Stimulated activated CD4-positive, alpha-beta T cell treated with anti-CD3 and anti-CD28 coated beads, TNF-alpha, amount 100 ng/mL, for 1 hour (primary cell): ENCODE measurements at regions not wholly inside any gene's neighbourhood (a gene's known extent, or its start where the extent isn't known, plus 50 kb on each side); places are given as distances from the start of the nearest gene placed in this dataset.

Experiments
- DNase-seq, 3 donors: peaks; one replicate each; pipeline ENCODE4 v3.0.0-alpha.2; 2020; ENCODE audit warnings: low read depth in 3 of 3, low spot score in 1 of 3

DNA sequence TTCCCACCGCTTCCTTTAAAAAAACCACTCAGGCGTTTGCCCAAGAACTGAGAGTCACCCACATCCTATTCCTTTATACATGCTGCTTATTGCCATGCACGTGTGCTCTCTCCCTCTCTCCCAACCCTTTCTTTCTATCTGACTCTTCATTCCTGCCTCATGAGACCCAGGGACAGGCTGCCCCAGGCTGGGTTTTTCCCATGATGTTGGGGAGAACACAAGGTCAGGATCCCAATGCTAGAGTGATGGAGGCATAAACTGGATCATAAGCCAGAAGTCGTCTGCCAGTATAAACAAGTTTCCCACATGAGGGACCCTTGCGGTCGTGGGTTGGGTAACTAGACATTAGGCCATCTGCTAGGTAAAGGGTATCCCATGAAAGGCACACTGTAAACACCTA, 64.9 kb downstream of the CD2 start:
- DNase-seq: no peak

DNA sequence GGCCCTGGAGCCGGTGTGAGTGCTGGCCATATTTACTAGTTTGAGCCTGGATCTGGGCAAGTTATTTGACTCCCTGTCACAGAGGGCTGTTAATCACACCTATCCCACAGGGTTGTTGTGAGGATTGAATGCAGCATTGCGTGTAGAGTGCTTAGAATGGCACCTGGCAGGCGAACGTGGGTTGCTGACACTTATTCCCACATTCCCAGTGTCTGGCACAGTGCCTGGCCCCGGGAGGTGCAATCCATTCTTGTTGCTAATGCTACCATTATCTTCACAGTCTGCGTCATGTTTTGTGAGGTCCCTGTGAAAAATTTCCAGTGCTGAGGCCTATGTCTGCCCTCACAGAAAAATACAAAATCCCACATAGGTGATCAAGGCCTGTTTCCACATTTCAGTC, 66.1 kb downstream of the CD2 start:
- DNase-seq: no peak

DNA sequence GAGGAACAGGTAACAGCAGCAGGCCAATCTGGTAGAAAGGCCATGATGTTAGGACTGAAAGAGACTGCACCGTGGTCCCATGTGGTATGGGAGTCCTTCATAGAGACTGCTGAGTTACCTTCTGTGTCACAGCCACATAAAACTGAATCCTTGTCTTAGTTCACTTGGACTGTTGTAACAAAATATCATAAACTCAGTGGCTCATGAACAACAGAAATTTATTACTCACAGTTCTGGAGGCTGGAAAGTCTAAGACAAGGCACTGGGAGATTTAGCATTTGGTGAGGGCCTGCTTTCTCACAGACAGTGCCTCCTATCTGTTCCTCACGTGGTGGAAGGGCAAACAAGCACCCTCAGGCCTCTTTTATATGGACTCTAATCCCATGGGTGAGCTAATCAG, 67.5 kb downstream of the CD2 start:
- DNase-seq: no peak

DNA sequence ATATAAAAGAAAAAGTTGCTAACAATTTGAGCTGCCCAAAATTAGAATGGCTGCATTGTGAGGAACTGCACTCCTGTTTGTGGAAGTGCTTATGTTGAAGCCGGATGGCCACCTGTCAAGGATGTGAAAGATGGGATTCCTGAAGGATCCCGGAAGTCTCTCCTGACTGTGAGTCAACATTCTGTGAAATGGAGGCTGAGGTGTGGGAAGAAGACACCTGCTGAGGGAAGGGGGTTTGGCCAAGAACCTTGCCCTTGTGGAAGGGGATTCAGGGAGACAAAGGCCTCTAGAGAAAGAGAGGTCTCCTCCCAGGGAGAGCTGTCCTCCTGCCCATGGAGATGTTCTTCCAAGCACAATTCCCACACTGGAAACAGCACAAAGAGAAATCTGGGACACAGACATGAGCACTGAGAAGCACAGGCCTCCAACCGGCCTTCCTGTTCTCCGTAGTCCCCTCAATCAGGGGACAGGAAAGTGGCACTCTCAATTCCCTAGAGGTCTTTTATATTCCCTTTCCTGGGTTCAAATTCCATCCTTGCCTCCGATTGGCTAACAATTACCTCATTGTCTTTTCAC, 70.5 kb downstream of the CD2 start:
- DNase-seq: no peak

DNA sequence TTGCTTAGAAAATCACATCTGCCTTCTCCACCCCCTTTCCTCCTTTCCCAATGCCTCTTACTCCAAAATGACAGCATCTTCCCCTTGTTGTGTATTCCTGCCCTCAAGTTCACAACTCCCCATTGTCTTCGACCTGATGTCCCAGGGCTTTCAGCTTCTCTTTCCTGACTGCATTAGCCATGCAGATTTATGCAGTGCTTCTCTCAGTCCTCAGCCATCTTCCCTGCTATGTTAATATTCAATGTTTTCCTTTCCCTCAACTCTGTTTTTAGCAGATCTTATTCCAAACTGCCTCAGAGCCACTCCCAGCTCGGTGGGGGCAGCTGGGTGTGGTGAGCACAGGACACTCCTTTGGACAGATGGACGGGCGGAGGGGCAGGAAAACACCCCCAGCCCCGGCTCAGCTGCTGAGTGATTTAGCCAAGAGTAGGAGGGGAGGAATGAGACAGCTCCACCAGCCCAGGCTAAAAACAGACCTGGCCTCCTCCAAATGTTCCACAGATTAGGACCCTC, 71.0 kb downstream of the CD2 start:
- no peak for DNase-seq

DNA sequence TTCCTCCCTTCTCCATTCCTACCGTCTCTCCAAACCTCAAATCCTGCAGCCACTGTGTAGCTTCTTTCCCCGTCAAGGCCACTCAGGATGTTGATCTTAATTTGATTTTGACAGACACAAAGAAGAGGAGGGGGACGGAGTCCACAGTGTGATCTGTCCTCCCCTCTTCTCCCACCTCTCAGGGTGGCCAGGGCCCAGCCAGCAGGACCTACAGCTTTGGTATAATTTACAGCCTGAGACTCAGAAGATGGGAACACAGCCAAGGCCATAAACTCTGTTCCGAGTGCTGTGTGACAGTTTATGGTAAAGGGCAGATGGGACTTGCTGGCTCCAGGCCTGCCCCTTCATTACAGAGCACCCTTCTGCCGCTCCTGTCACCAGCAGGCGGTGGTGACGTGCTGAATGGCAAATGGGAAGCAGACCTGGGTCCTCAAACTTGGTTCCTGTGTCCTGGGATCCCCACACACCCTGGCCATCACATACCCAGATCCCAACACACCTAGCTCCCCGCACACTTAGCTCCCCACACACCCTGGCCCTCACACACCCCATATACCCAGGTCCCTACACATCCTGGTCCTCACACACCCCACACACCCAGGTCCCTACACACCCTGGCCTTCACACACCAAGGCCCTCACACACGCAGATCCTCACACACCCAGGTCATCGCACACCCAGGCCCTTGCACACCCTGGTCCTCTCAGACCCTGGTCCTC, 71.6 kb downstream of the CD2 start:
- DNase-seq: no peak

DNA sequence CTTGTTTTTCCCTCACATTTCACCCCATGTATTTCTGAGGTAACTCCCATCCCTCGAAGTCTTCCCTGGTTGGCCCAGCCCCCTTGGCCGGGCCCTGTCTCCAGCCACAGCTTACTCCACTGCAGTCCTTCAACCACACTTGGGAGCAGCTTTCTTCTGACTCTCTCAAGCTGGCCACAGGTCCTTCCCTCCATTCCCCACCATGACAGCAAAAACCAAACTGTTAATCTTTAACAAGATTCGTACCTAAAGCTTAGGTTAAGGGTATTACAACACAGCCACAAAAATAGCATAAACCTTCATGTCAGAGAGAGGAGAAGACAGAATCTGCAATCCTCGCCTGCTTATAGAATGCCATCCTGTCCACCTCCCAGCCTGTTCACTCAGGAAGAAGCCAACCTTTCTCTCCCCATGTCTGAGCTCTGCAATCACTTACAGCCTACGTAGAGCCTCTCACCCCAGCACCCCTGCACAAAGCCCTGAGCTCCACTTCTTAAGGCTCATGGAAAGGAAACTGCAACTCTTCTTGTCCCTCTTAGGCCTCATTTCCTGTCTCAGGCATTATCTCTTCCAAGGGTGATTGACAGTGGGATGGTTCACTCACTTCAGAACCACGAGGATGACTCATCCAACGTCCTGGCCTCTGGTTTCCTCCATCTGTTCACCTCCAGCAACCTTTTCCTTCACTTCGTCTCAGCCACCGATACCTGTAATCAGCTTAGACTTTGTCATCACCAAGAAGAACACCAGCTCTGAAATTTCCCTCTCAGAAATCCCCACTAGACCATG, 72.8 kb downstream of the CD2 start:
- peak in 1 of 3 donors; percentile 32 for DNase-seq

DNA sequence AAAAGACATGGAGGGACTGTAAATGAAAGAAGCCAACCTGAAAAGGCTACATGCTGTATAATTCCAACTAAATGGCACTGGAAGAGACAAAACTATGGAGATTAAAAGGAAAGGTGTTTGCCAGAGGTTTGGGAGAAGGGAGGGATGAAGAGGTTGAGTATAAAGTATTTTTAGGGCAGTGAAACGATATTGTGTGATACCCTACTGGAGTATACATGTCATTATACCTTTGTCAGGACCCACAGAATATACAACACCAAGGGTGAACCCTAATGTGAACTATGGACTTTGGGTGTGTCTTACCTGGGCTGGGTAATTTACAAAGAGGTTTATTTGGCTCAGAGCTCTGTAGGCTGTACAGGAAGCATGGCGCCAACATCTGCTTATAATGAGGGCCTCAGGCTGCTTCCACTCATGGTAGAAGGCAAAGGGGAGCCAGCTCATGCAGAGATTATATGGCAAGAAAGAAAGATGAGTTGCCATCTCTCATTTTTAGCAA, 73.4 kb downstream of the CD2 start:
- DNase-seq: no peak

DNA sequence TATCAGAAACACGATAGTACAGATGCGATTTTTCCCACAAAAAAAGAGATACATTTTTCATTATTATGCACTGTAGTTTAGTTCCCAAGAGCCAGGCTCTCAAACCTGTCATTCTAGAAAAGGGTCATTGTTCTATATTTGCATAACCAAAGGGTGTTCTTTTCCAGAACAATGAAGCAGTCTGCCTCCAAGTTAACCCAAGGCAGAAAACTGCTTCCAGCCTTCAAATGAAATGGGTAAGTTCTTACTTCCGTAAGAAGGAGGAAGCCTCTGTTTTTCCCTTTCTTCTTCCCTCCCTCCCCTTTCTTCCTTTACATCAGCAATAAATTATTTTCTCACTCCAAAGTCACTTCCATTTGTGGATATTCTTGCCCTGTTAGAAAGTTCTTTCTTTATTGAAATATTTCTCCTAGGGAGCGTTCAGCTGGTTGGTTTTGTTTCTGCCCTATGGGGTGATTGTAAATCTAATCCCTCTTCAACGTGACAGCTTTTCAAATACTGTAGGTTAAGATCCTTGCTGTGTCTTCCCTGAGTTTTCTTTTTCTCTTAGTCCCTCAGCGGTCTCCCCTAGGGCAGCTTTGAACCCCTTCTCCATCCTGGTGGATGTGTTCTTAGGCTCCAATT, 77.3 kb upstream of the PTGFRN start:
- DNase-seq: no peak

DNA sequence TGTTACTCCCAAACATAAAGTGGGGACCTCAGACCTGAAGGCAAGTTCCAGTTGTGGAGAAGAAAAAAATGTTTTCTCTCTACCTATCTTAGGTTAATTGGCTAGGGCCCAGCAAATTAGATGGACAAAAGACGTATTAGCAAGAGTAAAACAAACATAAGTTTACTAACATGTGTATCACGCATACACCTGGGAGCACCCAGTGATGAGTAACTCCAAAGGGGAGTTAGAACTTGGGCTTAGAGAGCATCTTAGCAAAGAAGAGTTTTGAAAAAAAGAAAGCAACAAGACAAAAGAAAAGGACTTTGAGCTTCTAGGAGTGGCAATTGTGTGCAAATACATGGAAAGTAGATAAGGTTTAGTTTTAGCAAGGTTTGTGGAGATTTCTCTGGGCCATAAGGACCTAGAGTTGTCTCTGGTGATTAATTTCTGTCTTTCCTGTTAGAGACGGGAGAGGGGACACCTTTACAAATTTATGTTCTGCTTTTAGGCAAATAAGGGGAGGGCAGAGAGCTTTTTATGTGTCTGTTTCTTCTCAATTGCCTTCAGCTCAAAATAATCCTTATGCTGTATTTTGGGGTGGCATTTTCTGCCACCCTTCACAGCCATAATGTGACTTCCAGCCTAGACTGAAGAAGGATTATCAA, 76.7 kb upstream of the PTGFRN start:
- no peak for DNase-seq

DNA sequence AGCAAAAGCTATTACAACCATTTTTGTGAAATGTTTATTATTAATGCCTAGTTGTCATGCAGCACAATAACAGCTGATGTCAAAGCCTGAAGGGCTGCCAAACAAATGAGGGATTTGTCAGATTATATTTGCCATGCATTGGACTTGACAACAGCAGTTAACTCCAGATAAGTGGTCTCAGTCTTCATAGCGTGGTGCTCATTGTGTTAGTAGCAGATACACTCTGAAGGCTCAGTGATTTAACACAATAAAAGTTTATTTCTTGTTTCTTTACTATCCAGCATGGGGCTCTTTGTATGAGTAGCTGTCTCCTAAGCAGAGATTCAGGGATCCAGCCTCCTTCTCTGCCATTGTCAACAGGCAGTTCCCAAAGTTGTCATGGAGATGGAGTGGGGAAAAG, 76.0 kb upstream of the PTGFRN start:
- no peak for DNase-seq

DNA sequence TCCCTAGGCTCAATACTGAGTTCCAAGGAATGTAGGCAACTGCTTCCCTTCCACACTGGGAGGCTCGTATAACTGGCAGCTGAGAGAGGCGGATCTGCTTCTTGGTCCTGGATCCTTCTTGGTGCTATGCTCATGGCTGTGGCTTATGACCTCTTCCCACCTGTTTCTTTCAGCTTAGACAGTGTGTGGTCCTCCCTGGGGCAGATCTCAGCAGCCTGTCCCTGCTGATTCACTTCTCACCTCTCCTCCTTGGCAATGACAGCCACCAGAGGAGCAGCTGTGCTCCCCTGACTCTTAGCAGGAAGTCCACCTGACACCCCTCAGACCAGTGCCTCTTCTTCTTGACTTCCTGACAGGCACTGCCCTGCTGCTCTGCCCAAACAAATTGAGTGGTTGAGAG, 75.1 kb upstream of the PTGFRN start:
- no peak for DNase-seq

DNA sequence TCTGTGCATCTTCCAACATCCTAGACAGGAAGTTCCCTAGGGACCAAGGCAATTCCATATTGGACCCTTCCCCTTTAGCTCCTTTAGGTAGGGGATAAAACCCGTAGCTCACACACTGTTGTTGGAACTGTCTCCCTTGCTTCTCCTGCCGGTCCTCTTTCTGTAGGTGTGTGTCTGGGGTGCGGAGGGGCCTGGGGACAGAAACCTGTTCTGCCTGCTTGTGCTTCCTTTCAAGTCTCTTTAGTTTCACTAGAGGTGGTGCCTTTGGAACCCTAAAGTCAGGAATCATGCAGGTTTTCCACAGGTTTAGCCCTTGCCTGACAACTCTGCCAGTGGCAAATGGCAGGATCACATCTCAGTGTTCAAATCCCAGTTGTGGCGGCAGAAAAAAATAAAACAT, 74.6 kb upstream of the PTGFRN start:
- no peak for DNase-seq

DNA sequence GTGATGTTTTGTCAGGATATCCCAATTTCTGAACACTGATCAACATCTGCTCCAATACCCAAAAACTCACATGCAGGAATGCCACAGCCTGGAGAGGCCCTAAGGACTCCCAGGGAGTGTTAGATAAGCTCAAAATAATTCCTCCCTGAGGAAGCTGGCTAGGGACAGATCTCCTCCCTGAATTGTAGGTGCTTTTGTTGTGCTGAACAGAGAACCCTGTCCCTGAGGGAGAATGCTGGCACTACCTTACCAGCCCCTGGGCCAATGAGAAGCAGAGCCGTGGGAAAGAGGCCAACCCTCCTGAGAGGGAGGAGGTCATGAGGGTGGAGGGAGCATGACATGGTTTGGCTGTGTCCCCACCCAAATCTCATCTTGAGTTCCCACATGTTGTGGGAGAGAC, 73.6 kb upstream of the PTGFRN start:
- no peak for DNase-seq

DNA sequence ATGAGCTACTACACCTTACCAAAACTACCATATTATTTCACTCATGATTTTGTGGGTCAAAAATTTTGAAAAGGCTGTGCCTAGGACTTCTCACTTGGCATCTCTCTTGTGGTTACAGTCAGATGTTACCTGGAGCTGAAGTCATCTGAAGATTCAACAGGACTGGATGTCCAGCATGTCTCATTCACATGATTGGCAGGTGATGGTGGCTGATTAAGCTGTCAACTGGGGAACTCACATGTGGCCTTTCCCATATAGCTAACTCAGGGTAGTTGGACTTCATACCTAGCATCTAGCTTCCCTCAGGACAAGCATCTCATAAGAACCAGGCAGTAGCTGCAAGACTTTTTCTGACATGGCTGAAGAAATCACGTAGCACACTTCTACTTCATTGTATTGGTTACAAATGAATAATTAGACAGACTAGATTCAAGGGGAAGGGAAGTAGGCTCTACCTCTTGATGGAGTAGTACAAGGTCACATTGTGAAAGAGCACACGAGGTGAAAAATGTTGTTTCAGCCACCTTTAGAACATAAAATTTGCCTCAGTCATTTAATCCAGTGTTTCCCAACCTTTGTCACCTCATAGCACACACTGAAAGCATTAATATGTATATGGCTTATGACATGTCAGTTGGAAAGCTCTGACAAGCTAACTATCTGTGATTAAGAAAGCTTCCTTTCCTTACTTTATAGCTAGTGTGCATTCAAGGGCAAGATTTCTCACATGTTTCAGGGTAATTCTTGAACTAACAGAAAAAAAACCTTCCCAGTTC, 68.0 kb upstream of the PTGFRN start:
- no peak for DNase-seq

DNA sequence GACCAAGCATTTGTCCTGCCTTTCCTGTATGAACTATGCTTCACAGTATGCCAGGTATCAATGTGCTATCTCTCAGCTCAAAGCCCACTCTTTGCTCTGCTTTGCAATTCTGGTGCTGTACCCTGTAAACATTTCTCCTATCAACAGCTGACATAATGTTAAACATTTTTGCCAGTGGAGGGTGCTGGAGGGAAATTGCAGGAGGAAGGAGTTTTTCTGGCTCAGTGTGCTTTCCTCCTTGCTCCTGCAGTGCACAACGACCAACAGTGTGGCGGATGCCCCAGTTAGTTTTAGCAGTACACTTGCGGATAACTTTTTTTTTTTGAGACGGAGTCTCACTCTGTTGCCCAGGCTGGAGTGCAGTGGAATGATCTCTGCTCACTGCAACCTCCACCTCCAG, 67.1 kb upstream of the PTGFRN start:
- no peak for DNase-seq

DNA sequence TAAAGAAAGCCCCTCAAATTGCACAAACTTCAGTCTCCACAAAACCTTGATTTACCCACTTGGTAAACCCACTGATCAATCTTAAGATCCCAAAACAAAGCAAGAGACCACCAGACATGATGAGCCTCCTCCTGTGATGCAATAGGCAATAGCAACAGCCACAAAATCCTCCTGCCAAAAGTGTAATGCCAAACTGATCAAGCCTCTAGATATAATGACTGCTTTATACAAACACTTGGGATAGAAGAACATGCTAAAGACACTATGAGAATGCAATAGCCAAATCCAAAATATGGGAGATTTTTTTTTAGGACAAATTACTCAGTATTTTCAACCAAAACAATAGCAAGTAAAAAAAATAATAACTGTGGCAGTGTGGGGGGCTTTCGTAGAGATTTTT, 64.9 kb upstream of the PTGFRN start:
- no peak for DNase-seq

DNA sequence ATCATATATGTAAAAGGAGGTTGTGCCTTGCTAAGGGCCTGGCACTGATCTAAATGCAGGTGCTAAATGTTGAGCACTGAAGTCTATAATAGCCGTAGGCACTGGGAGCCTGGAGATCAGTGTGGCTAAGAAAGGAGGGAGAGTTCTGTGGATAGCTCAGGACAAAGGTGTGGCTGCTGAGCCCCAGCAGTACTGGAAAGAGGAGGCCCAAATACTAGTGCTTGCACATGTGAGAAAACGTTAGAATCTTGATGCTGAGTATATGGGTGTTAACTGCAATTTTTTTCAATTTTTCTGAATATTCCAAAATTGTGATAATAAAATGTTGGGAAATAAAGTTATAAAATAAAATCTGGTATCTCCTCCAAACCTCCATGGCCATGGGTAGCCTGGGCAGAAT, 62.5 kb upstream of the PTGFRN start:
- DNase-seq: no peak

DNA sequence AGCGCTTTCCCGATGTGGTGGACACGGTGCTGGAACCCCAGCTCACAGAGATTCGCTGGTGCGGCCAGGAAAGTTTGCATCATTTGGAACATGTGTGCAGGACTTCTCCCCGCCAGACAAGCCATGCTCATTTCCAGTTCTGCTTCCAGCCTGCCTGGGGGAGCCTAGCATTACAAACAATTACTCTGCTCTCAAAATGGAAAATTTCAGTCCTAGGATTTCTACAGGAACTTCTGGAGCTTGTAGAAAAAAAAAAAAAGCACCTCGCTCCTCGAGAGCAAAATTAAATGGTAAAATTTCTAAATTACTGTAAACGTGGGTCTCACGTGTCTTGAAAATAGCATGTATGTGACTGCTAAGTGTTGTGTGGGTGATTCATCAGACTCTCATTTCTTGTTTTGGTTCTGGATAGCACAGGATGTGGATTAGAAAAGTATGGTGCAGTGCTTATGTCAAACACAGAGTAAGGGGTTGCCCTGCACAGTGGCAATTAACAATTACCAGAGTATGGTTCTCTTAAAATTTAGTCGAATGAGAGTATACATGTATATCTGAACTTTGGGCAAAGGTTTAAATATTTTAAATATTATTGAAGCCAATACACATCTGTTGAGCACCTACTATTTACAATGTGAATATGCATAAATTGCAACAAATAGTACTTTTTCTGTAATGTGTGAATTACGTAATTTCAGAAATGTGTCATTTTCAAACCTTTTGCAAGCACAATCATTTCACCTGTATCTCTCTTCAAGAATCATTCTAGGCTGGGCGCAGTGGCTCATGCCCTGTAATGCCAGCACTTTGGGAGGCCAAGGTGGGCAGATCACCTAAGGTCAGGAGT, 61.8 kb upstream of the PTGFRN start:
- DNase-seq: no peak

DNA sequence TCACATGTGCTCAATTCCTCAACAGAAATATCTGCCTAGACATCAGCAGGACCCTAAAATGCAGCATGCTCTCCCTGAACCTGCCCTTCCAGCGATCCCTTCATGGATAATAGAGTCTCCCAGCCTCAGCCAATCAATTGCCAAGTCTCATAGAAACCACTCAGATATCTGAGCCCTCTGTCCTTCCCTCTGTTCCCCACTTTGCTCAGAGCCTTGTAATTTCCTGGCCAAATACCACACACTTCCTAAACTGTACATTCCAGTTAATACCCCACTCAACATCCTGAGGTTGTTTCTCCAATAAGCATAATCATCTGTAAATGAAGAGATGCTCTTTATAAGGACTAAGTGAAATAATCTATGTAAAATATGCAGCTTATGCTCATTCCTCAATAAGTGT, 59.3 kb upstream of the PTGFRN start:
- no peak for DNase-seq
